ENCODE measurements at regions not wholly inside any gene's neighbourhood (a gene's known extent, or its start where the extent isn't known, plus 50 kb on each side); places are given as distances from the start of the nearest gene placed in this dataset.

- Histone ChIP-seq H3K27me3 (ENCODE audit: control insufficient read depth in 2 of 2, insufficient read depth in 1 of 2, low read length in 1 of 2) (no peaks in the 10 kb centered on the region), H3K36me3 (ENCODE audit: control insufficient read depth in 2 of 2, insufficient read depth in 2 of 2, low read length in 1 of 2) (no peaks in the 10 kb centered on the region), H3K27ac (ENCODE audit: low read depth in 1 of 2, low read length in 1 of 2) (no peak overlapping the region), H3K4me3 (ENCODE audit: low read length in 2 of 2) (no peak overlapping the region), H3K9me3 (ENCODE audit: control insufficient read depth in 2 of 2, insufficient read depth in 1 of 2, low read length in 1 of 2) (peaks cover 2 to 7% of the 10 kb centered on the region in 2 donors), H3K4me1 (ENCODE audit: control insufficient read depth in 2 of 2, insufficient read depth in 2 of 2, low read length in 2 of 2) (no peaks in the 10 kb centered on the region)
- no peak for DNase-seq (ENCODE audit: low read depth in 6 of 9, low spot score in 9 of 9)
- WGBS = 97% methylated on average over 12 of the region's 12 CpGs
These were observed 57.7 kb upstream of the LINC01488 start for GRCh38 chr11:69423611-69424385.

- Histone ChIP-seq H3K36me3 (ENCODE audit: control insufficient read depth in 2 of 2, insufficient read depth in 2 of 2, low read length in 1 of 2) (no peaks in the 10 kb centered on the region), H3K27me3 (ENCODE audit: control insufficient read depth in 2 of 2, insufficient read depth in 1 of 2, low read length in 1 of 2) (no peaks in the 10 kb centered on the region), H3K4me1 (ENCODE audit: control insufficient read depth in 2 of 2, insufficient read depth in 2 of 2, low read length in 2 of 2) (no peaks in the 10 kb centered on the region), H3K27ac (ENCODE audit: low read depth in 1 of 2, low read length in 1 of 2) (no peak overlapping the region), H3K9me3 (ENCODE audit: control insufficient read depth in 2 of 2, insufficient read depth in 1 of 2, low read length in 1 of 2) (peaks cover 2 to 7% of the 10 kb centered on the region in 2 donors), H3K4me3 (ENCODE audit: low read length in 2 of 2) (no peak overlapping the region)
- DNase-seq (ENCODE audit: low read depth in 6 of 9, low spot score in 9 of 9) = no peak
- WGBS = 77% methylated on average over 3 of the region's 3 CpGs
These were observed 56.7 kb upstream of the LINC01488 start for GRCh38 chr11:69424748-69425147.

GRCh38 chr11:69425444-69425843 lies 56.0 kb upstream of the LINC01488 start:
- H3K27me3 ChIP-seq (ENCODE audit: control insufficient read depth in 2 of 2, insufficient read depth in 1 of 2, low read length in 1 of 2) = no peaks in the 10 kb centered on the region
- H3K4me3 ChIP-seq (ENCODE audit: low read length in 2 of 2) = no peak overlapping the region
- DNase-seq (ENCODE audit: low read depth in 6 of 9, low spot score in 9 of 9) = no peak
- H3K36me3 ChIP-seq (ENCODE audit: control insufficient read depth in 2 of 2, insufficient read depth in 2 of 2, low read length in 1 of 2) = no peaks in the 10 kb centered on the region
- no peaks in the 10 kb centered on the region for H3K4me1 ChIP-seq (ENCODE audit: control insufficient read depth in 2 of 2, insufficient read depth in 2 of 2, low read length in 2 of 2)
- 96% methylated on average over 7 of the region's 7 CpGs for WGBS
- peaks cover 2 to 7% of the 10 kb centered on the region in 2 donors for H3K9me3 ChIP-seq (ENCODE audit: control insufficient read depth in 2 of 2, insufficient read depth in 1 of 2, low read length in 1 of 2)
- no peak overlapping the region for H3K27ac ChIP-seq (ENCODE audit: low read depth in 1 of 2, low read length in 1 of 2)

GRCh38 chr11:69425895-69426544 lies 55.4 kb upstream of the LINC01488 start:
- peaks cover 2 to 7% of the 10 kb centered on the region in 2 donors for H3K9me3 ChIP-seq (ENCODE audit: control insufficient read depth in 2 of 2, insufficient read depth in 1 of 2, low read length in 1 of 2)
- no peak overlapping the region for H3K27ac ChIP-seq (ENCODE audit: low read depth in 1 of 2, low read length in 1 of 2)
- H3K4me3 ChIP-seq (ENCODE audit: low read length in 2 of 2) = no peak overlapping the region
- H3K36me3 ChIP-seq (ENCODE audit: control insufficient read depth in 2 of 2, insufficient read depth in 2 of 2, low read length in 1 of 2) = no peaks in the 10 kb centered on the region
- no peaks in the 10 kb centered on the region for H3K4me1 ChIP-seq (ENCODE audit: control insufficient read depth in 2 of 2, insufficient read depth in 2 of 2, low read length in 2 of 2)
- peak in 1 of 9 donors; percentile 30 for DNase-seq (ENCODE audit: low read depth in 6 of 9, low spot score in 9 of 9)
- 72% methylated on average over 22 of the region's 22 CpGs for WGBS
- H3K27me3 ChIP-seq (ENCODE audit: control insufficient read depth in 2 of 2, insufficient read depth in 1 of 2, low read length in 1 of 2) = no peaks in the 10 kb centered on the region

GRCh38 chr11:69427337-69427736 lies 54.1 kb upstream of the LINC01488 start:
- 89% methylated on average over 6 of the region's 6 CpGs for WGBS
- Histone ChIP-seq H3K4me1 (ENCODE audit: control insufficient read depth in 2 of 2, insufficient read depth in 2 of 2, low read length in 2 of 2) (no peaks in the 10 kb centered on the region), H3K27ac (ENCODE audit: low read depth in 1 of 2, low read length in 1 of 2) (no peak overlapping the region), H3K4me3 (ENCODE audit: low read length in 2 of 2) (no peak overlapping the region), H3K9me3 (ENCODE audit: control insufficient read depth in 2 of 2, insufficient read depth in 1 of 2, low read length in 1 of 2) (peaks cover 2 to 7% of the 10 kb centered on the region in 2 donors), H3K27me3 (ENCODE audit: control insufficient read depth in 2 of 2, insufficient read depth in 1 of 2, low read length in 1 of 2) (no peaks in the 10 kb centered on the region), H3K36me3 (ENCODE audit: control insufficient read depth in 2 of 2, insufficient read depth in 2 of 2, low read length in 1 of 2) (no peaks in the 10 kb centered on the region)
- DNase-seq (ENCODE audit: low read depth in 6 of 9, low spot score in 9 of 9) = no peak

- no peak overlapping the region for H3K27ac ChIP-seq (ENCODE audit: low read depth in 1 of 2, low read length in 1 of 2)
- no peaks in the 10 kb centered on the region for H3K36me3 ChIP-seq (ENCODE audit: control insufficient read depth in 2 of 2, insufficient read depth in 2 of 2, low read length in 1 of 2)
- no peak overlapping the region for H3K4me3 ChIP-seq (ENCODE audit: low read length in 2 of 2)
- no peak for DNase-seq (ENCODE audit: low read depth in 6 of 9, low spot score in 9 of 9)
- no peaks in the 10 kb centered on the region for H3K4me1 ChIP-seq (ENCODE audit: control insufficient read depth in 2 of 2, insufficient read depth in 2 of 2, low read length in 2 of 2)
- peaks cover 2 to 7% of the 10 kb centered on the region in 2 donors for H3K9me3 ChIP-seq (ENCODE audit: control insufficient read depth in 2 of 2, insufficient read depth in 1 of 2, low read length in 1 of 2)
- H3K27me3 ChIP-seq (ENCODE audit: control insufficient read depth in 2 of 2, insufficient read depth in 1 of 2, low read length in 1 of 2) = no peaks in the 10 kb centered on the region
- WGBS = 92% methylated on average over 19 of the region's 19 CpGs
These were observed 53.3 kb upstream of the LINC01488 start for GRCh38 chr11:69427906-69428880.

- no peak for DNase-seq (ENCODE audit: low read depth in 6 of 9, low spot score in 9 of 9)
- H3K27me3 ChIP-seq (ENCODE audit: control insufficient read depth in 2 of 2, insufficient read depth in 1 of 2, low read length in 1 of 2) = peaks cover 0 to 7% of the 10 kb centered on the region in 2 donors
- no peaks in the 10 kb centered on the region for H3K4me1 ChIP-seq (ENCODE audit: control insufficient read depth in 2 of 2, insufficient read depth in 2 of 2, low read length in 2 of 2)
- H3K4me3 ChIP-seq (ENCODE audit: low read length in 2 of 2) = no peak overlapping the region
- no peaks in the 10 kb centered on the region for H3K36me3 ChIP-seq (ENCODE audit: control insufficient read depth in 2 of 2, insufficient read depth in 2 of 2, low read length in 1 of 2)
- no peak overlapping the region for H3K27ac ChIP-seq (ENCODE audit: low read depth in 1 of 2, low read length in 1 of 2)
- peaks cover under 1 to 1% of the 10 kb centered on the region in 2 donors for H3K9me3 ChIP-seq (ENCODE audit: control insufficient read depth in 2 of 2, insufficient read depth in 1 of 2, low read length in 1 of 2)
- WGBS = 97% methylated on average over 30 of the region's 30 CpGs
These were observed 51.6 kb upstream of the LINC01488 start for GRCh38 chr11:69429716-69430491.

GRCh38 chr11:69430566-69430965 lies 50.9 kb upstream of the LINC01488 start:
- no peaks in the 10 kb centered on the region for H3K36me3 ChIP-seq (ENCODE audit: control insufficient read depth in 2 of 2, insufficient read depth in 2 of 2, low read length in 1 of 2)
- no peaks in the 10 kb centered on the region for H3K9me3 ChIP-seq (ENCODE audit: control insufficient read depth in 2 of 2, insufficient read depth in 1 of 2, low read length in 1 of 2)
- H3K4me1 ChIP-seq (ENCODE audit: control insufficient read depth in 2 of 2, insufficient read depth in 2 of 2, low read length in 2 of 2) = no peaks in the 10 kb centered on the region
- no peak for DNase-seq (ENCODE audit: low read depth in 6 of 9, low spot score in 9 of 9)
- no peak overlapping the region for H3K4me3 ChIP-seq (ENCODE audit: low read length in 2 of 2)
- peaks cover 0 to 14% of the 10 kb centered on the region in 2 donors for H3K27me3 ChIP-seq (ENCODE audit: control insufficient read depth in 2 of 2, insufficient read depth in 1 of 2, low read length in 1 of 2)
- 91% methylated on average over 5 of the region's 5 CpGs for WGBS
- H3K27ac ChIP-seq (ENCODE audit: low read depth in 1 of 2, low read length in 1 of 2) = no peak overlapping the region

All from thymus (tissue), 11 donors.